Endothelial cell of umbilical vein (primary cell): ENCODE measurements at regions not wholly inside any gene's neighbourhood (a gene's known extent, or its start where the extent isn't known, plus 50 kb on each side); places are given as distances from the start of the nearest gene placed in this dataset.

Source experiments
- BruUV-seq: library from RNA; stranded (reverse); fragments of 400-500 nt; replicated peaks from 2 replicates; lab custom pipeline; 2021; lab: Mats Ljungman, UMichigan
- CTCF ChIA-PET: fragments of 300-600, 350-600 bp; sonication (Branson Sonifier 250); formaldehyde crosslinking; loops from one replicate; lab custom pipeline; 2021; ENCODE audit warnings: antibody characterized with exemption, inconsistent platforms; lab: Charles Lee
- POLR2A ChIA-PET: fragments of 300-600, 350-600 bp; sonication (Branson Sonifier 250); formaldehyde crosslinking; loops from one replicate; lab custom pipeline; 2021; ENCODE audit warnings: antibody characterized with exemption, inconsistent platforms; lab: Charles Lee
- DNase-seq: peaks from one replicate; pipeline ENCODE4 v3.0.0-alpha.2; 2011; ENCODE audit warnings: low read depth, low spot score
- FAIRE-seq: peaks from 2 replicates; lab custom pipeline; 2011; peaks lifted over from hg19 to GRCh38; lab: Jason Lieb, UNC
- H2AFZ ChIP-seq: 2 replicates; pipeline ENCODE4 v1.6.0; 2012; ENCODE audit warnings: low read depth, low read length, control low read depth, inconsistent platforms
- H3K27ac ChIP-seq: 2 replicates; pipeline ENCODE4 v1.5.1; 2011; ENCODE audit warnings: low read depth, mild to moderate bottlenecking, control low read depth, low read length, moderate library complexity; ENCODE audit not compliant: insufficient read depth
- H3K27me3 ChIP-seq, 2 experiments: 2 replicates each; pipeline versions ENCODE4 v1.6.0 to v1.6.1; 2011; ENCODE audit warnings: low read length in 2 of 2, mixed read lengths in 1 of 2; ENCODE audit not compliant: control insufficient read depth in 2 of 2, insufficient read depth in 2 of 2
- H3K36me3 ChIP-seq, 2 experiments: 2 replicates in 1 of 2; 3 replicates in 1 of 2; pipeline ENCODE4 v1.5.1; 2011; ENCODE audit warnings: low read length in 2 of 2, mild to moderate bottlenecking in 1 of 2, moderate library complexity in 1 of 2; ENCODE audit not compliant: control insufficient read depth in 2 of 2, insufficient read depth in 2 of 2; ENCODE audit errors: extremely low read depth in 1 of 2
- H3K4me1 ChIP-seq: 3 replicates; pipeline ENCODE4 v1.5.1; 2011; ENCODE audit warnings: mild to moderate bottlenecking, low read length; ENCODE audit not compliant: control insufficient read depth, insufficient read depth; ENCODE audit errors: extremely low read depth
- H3K4me2 ChIP-seq: 2 replicates; pipeline ENCODE4 v1.6.1; 2011; ENCODE audit warnings: low read length, control low read depth, mixed read lengths; ENCODE audit not compliant: insufficient read depth
- H3K4me3 ChIP-seq, 3 experiments: fragments of 200-600 bp in 1 of 3; sonication (generic), shearing (Covaris generic) in 1 of 3; replicated peaks in 1 of 3; 2 replicates each; pipeline ENCODE4 v1.5.1; 2011 to 2016; ENCODE audit warnings: control low read depth in 3 of 3, low read length in 3 of 3, mild to moderate bottlenecking in 2 of 3, inconsistent platforms in 1 of 3, low read depth in 1 of 3, moderate library complexity in 1 of 3; ENCODE audit not compliant: insufficient read depth in 1 of 3
- H3K79me2 ChIP-seq: 2 replicates; pipeline ENCODE4 v1.6.0; 2012; ENCODE audit warnings: low read length, inconsistent platforms; ENCODE audit not compliant: control insufficient read depth, insufficient read depth
- H3K9ac ChIP-seq: replicated peaks from 2 replicates; pipeline ENCODE3; 2011; ENCODE audit warnings: low read length, control low read depth; ENCODE audit not compliant: insufficient read depth; ENCODE audit errors: extremely low read depth
- H3K9me1 ChIP-seq: replicated peaks from 3 replicates; pipeline ENCODE4 v1.6.0; 2011; ENCODE audit warnings: mild to moderate bottlenecking, low read length; ENCODE audit not compliant: control insufficient read depth, insufficient read depth; ENCODE audit errors: extremely low read depth
- H3K9me3 ChIP-seq: replicated peaks from 2 replicates; pipeline ENCODE4 v1.5.1; 2012; ENCODE audit warnings: low read length, inconsistent platforms; ENCODE audit not compliant: control insufficient read depth, insufficient read depth
- H4K20me1 ChIP-seq: replicated peaks from 2 replicates; pipeline ENCODE3; 2011; ENCODE audit warnings: mild to moderate bottlenecking, low read length; ENCODE audit not compliant: control insufficient read depth, insufficient read depth; ENCODE audit errors: extremely low read depth
- CTCF ChIP-seq, 2 donors: IDR thresholded peaks; 1 replicate in 1 of 2; 2 replicates in 1 of 2; pipeline ENCODE4 v1.5.1; 2011; ENCODE audit warnings: low read length in 2 of 2, mild to moderate bottlenecking in 2 of 2, moderate library complexity in 2 of 2, control low read depth in 1 of 2, inconsistent platforms in 1 of 2, low read depth in 1 of 2; ENCODE audit not compliant: insufficient read depth in 1 of 2; ENCODE audit errors: extremely low read depth in 1 of 2
- FOS ChIP-seq: IDR thresholded peaks from 2 replicates; pipeline ENCODE4 v1.6.1; 2011; ENCODE audit warnings: mild to moderate bottlenecking, low read length, moderate library complexity, borderline replicate concordance; ENCODE audit not compliant: insufficient read depth
- JUN ChIP-seq: IDR thresholded peaks from 2 replicates; pipeline ENCODE4 v1.6.1; 2011; ENCODE audit warnings: borderline replicate concordance, low read depth; ENCODE audit not compliant: insufficient read length, insufficient read depth
- POLR2A ChIP-seq: IDR thresholded peaks from 2 replicates; pipeline ENCODE4 v1.6.1; 2012; ENCODE audit warnings: low read depth, mild to moderate bottlenecking, control low read depth, low read length
- dilution Hi-C: fragments of 300-500 bp; cut with MboI; formaldehyde crosslinking; loops from one replicate; pipeline ENCODE4 v1.15.0; 2019; ENCODE audit warnings: low sequenced_read_pairs; ENCODE audit not compliant: extremely low pct_ligation_motif_present
- intact Hi-C: fragments of 100-400 bp; cut with micrococcal nuclease; formaldehyde crosslinking; loops from one replicate; pipeline ENCODE4 v1.10.0; 2022

- Histone ChIP-seq H3K27ac (no peak overlapping the region), H4K20me1 (no peaks in the 10 kb centered on the region), H3K9ac (no peak overlapping the region), H3K4me1 (no peaks in the 10 kb centered on the region), H3K27me3 (no peaks in the 10 kb centered on the region), H3K36me3 (peaks cover 0 to 3% of the 10 kb centered on the region in 2 experiments), H3K79me2 (no peaks in the 10 kb centered on the region), H3K4me3 (no peak overlapping the region), H3K9me3 (no peaks in the 10 kb centered on the region), H3K4me2 (no peak overlapping the region), H2AFZ (no peak overlapping the region), H3K9me1 (no peaks in the 10 kb centered on the region)
- POLR2A ChIA-PET, result no interaction called here
- intact Hi-C loops (loop anchor here (2.0 kb wide), 2 partner anchors 37 to 131 kb away; no protein-coding TSS in a partner anchor), dilution Hi-C loops (no loop called here)
- no TSS peak for BruUV-seq
- TF ChIP-seq CTCF (IDR thresholded peaks at IDR 0.05; ENCODE audit: extremely low read depth in 1 of 2, insufficient read depth in 1 of 2, low read depth in 1 of 2, low read length in 2 of 2) (no peak), JUN (no peak)
- no peak for DNase-seq
- no peak for FAIRE-seq
- CTCF ChIA-PET, result interaction anchor here (1.2 kb wide), 1 partner anchor 131 kb away, joined by 3 read pairs; no protein-coding TSS in a partner anchor
These were observed 234.2 kb downstream of the BRD1 start for GRCh38 chr22:49593509-49593908.

DNA sequence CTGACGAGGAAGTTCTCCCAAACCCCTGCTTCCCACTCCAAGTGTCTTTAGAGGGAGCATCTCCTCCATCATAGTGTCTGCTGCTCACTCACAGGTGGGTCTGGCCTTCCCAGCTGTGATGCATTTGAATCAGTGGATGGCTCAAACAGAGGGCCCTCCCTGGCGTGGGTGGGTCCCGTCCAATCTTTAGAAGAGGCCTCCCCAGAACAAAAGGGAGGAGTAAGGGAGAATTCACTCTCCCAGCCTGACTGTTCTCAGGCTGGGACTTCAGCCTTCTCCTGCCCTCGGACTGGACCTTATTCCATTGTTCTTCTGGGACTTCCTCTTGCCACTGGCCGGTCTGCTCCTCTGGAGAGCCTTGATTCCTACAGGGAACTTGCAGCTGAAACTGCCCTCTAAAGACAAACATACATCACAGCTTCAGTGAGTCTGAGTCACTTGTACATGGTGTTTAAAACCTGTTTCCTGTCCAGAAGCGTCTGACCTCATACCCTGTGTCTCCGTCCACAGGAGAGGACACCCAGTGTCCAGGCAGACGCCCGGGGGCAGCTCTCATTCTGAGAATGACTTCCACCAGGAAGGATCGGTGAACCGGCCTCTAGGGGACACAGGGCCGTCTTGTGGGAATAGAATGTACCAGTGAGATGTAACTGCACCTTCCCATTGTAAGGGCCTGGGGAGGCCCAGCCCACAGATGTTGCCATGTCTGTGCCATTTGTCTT, 234.7 kb downstream of the BRD1 start:
- Histone ChIP-seq H3K27me3 (no peaks in the 10 kb centered on the region), H3K79me2 (no peaks in the 10 kb centered on the region), H3K4me1 (no peaks in the 10 kb centered on the region), H3K4me2 (no peak overlapping the region), H2AFZ (no peak overlapping the region), H4K20me1 (no peaks in the 10 kb centered on the region), H3K27ac (no peak overlapping the region), H3K9me1 (no peaks in the 10 kb centered on the region), H3K36me3 (peaks cover 0 to 3% of the 10 kb centered on the region in 2 experiments), H3K4me3 (no peak overlapping the region), H3K9ac (no peak overlapping the region), H3K9me3 (no peaks in the 10 kb centered on the region)
- ChIA-PET CTCF (interaction anchor here (1.2 kb wide), 1 partner anchor 132 kb away, joined by 3 read pairs; no protein-coding TSS in a partner anchor), POLR2A (no interaction called here)
- dilution Hi-C loops, result no loop called here
- DNase-seq (peak; percentile 57), FAIRE-seq (no peak)
- TF ChIP-seq FOS (peak; percentile 36), JUN (no peak), POLR2A (no peak)
- intact Hi-C loops, result loop anchor here (2.0 kb wide), 2 partner anchors 38 to 132 kb away; no protein-coding TSS in a partner anchor
- no TSS peak for BruUV-seq
